Smooth muscle cell (in vitro differentiated cells): ENCODE measurements at regions not wholly inside any gene's neighbourhood (a gene's known extent, or its start where the extent isn't known, plus 50 kb on each side); places are given as distances from the start of the nearest gene placed in this dataset.

Experiments
- DNase-seq: peaks from one replicate; lab custom pipeline; 2025; ENCODE audit not compliant: unreplicated experiment; lab: John Stamatoyannopoulos, UW
- H2AFZ ChIP-seq: fragments of 200-600 bp; sonication (generic); 2 replicates; pipeline ENCODE4 v1.6.0; 2016; ENCODE audit warnings: antibody characterized with exemption, low read depth, mild to moderate bottlenecking
- H3F3A ChIP-seq: fragments of 200-600 bp; sonication (generic); 2 replicates; pipeline ENCODE4 v1.6.0; 2017; ENCODE audit warnings: antibody characterized with exemption, low read depth
- H3K27ac ChIP-seq: fragments of 200-600 bp; sonication (generic); 2 replicates; pipeline ENCODE4 v1.5.1; 2016; ENCODE audit warnings: low read depth, mild to moderate bottlenecking
- H3K27me3 ChIP-seq: fragments of 200-600 bp; sonication (generic); 2 replicates; pipeline ENCODE4 v1.6.1; 2016; ENCODE audit warnings: low read depth, mild to moderate bottlenecking
- H3K36me3 ChIP-seq: fragments of 200-600 bp; sonication (generic); 2 replicates; pipeline ENCODE4 v1.5.1; 2016; ENCODE audit warnings: low read depth
- H3K4me1 ChIP-seq: fragments of 200-600 bp; sonication (generic); 2 replicates; pipeline ENCODE4 v1.5.1; 2016; ENCODE audit warnings: low read depth
- H3K4me2 ChIP-seq: fragments of 200-600 bp; sonication (generic); 2 replicates; pipeline ENCODE4 v1.6.0; 2016; ENCODE audit warnings: mild to moderate bottlenecking
- H3K4me3 ChIP-seq: fragments of 200-600 bp; sonication (generic); 2 replicates; pipeline ENCODE4 v1.5.1; 2016; ENCODE audit warnings: mild to moderate bottlenecking
- H3K79me2 ChIP-seq: fragments of 200-600 bp; sonication (generic); 2 replicates; pipeline ENCODE4 v1.6.0; 2016; ENCODE audit warnings: low read depth, mild to moderate bottlenecking
- H3K9ac ChIP-seq: fragments of 200-600 bp; sonication (generic); 2 replicates; pipeline ENCODE4 v1.6.0; 2016; ENCODE audit warnings: low read depth
- H3K9me3 ChIP-seq: fragments of 200-600 bp; sonication (generic); replicated peaks from 2 replicates; pipeline ENCODE4 v1.5.1; 2016; ENCODE audit warnings: low read depth
- H4K20me1 ChIP-seq: fragments of 200-600 bp; sonication (generic); 2 replicates; pipeline ENCODE4 v1.6.0; 2016; ENCODE audit warnings: low read depth
- WGBS: methylation state at CpG from one replicate; pipeline ENCODE4 v1.1.7; 2016; ENCODE audit warnings: low lambda C conversion rate; 5-methylcytosine and 5-hydroxymethylcytosine counted together
- TF ChIP-seq, protein P1 (sequence below): fragments of 200-600 bp; sonication (generic); IDR thresholded peaks from 2 replicates; pipeline ENCODE4 v1.5.1; 2017; ENCODE audit warnings: borderline replicate concordance, mild to moderate bottlenecking, antibody characterized with exemption; ENCODE audit not compliant: insufficient read depth, poor library complexity, severe bottlenecking

- no peaks in the 10 kb centered on the region for H3K9me3 ChIP-seq
- no peak overlapping the region for H3K4me2 ChIP-seq
- no peak overlapping the region for H3K9ac ChIP-seq
- no peak for DNase-seq
- no peak overlapping the region for H3K27ac ChIP-seq
- H3K79me2 ChIP-seq, result no peaks in the 10 kb centered on the region
- H3F3A ChIP-seq, result no peaks in the 10 kb centered on the region
- 93% methylated on average over 5 of the region's 5 CpGs for WGBS
- H3K4me1 ChIP-seq, result no peaks in the 10 kb centered on the region
- TF ChIP-seq, protein P1, sequence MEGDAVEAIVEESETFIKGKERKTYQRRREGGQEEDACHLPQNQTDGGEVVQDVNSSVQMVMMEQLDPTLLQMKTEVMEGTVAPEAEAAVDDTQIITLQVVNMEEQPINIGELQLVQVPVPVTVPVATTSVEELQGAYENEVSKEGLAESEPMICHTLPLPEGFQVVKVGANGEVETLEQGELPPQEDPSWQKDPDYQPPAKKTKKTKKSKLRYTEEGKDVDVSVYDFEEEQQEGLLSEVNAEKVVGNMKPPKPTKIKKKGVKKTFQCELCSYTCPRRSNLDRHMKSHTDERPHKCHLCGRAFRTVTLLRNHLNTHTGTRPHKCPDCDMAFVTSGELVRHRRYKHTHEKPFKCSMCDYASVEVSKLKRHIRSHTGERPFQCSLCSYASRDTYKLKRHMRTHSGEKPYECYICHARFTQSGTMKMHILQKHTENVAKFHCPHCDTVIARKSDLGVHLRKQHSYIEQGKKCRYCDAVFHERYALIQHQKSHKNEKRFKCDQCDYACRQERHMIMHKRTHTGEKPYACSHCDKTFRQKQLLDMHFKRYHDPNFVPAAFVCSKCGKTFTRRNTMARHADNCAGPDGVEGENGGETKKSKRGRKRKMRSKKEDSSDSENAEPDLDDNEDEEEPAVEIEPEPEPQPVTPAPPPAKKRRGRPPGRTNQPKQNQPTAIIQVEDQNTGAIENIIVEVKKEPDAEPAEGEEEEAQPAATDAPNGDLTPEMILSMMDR, result no peak
- no peaks in the 10 kb centered on the region for H4K20me1 ChIP-seq
- no peaks in the 10 kb centered on the region for H3K27me3 ChIP-seq
- H3K36me3 ChIP-seq, result no peaks in the 10 kb centered on the region
- H2AFZ ChIP-seq, result no peak overlapping the region
- no peak overlapping the region for H3K4me3 ChIP-seq
Measured at GRCh38 chr3:177312491-177312890, 115.2 kb upstream of the TBL1XR1 start.

DNA sequence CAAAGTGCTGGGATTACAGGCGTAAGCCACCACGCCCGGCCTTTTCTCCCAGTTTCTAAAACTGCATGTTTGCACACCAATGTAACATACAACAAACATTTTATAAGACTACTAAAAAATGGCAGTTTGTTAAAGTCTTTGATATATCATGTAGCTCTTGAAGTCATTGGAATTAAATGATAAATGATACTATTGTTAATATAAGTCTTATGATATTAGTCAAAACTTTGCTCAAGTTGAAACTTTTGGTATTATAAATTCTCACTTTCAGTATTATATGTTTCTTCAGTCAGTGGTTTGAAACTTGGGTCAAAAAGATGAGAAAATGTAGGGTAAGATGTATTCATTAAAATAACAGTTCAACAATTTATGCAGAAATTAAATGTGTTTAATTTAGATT, 117.6 kb upstream of the TBL1XR1 start:
- no peak overlapping the region for H3K4me3 ChIP-seq
- H4K20me1 ChIP-seq, result no peaks in the 10 kb centered on the region
- no peaks in the 10 kb centered on the region for H3K79me2 ChIP-seq
- no peak overlapping the region for H3K27ac ChIP-seq
- DNase-seq, result no peak
- H3K36me3 ChIP-seq, result no peaks in the 10 kb centered on the region
- H3K9ac ChIP-seq, result no peak overlapping the region
- H3F3A ChIP-seq, result no peaks in the 10 kb centered on the region
- H2AFZ ChIP-seq, result no peak overlapping the region
- TF ChIP-seq, protein P1, result no peak
- WGBS, result 100% methylated on average over 3 of the region's 3 CpGs
- H3K27me3 ChIP-seq, result no peaks in the 10 kb centered on the region
- no peak overlapping the region for H3K4me2 ChIP-seq
- H3K9me3 ChIP-seq, result no peaks in the 10 kb centered on the region
- no peaks in the 10 kb centered on the region for H3K4me1 ChIP-seq

DNA sequence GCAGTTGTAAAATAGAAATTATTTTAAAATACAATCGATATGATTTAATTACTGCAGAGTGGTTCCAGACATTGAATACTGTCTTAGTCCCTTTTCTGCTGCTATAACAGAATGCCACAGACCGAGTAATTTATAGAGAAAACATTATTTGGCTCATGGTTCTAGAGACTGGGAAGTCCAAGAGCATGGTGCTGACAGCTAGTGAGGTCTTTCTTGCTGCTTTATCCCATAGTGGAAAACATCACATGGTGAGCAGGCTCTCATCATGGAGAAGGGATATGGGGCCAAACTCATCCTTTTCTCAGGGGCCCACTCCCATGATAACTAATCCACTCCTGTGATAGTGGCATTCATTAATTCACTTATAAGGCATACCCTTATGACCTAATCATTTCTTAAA, 120.0 kb upstream of the TBL1XR1 start:
- Histone ChIP-seq H2AFZ (no peak overlapping the region), H3K36me3 (no peaks in the 10 kb centered on the region), H3K27ac (no peak overlapping the region), H3K9me3 (no peaks in the 10 kb centered on the region), H3K4me3 (no peak overlapping the region), H3K79me2 (no peaks in the 10 kb centered on the region), H3K27me3 (no peaks in the 10 kb centered on the region), H3K4me2 (no peak overlapping the region), H3F3A (no peaks in the 10 kb centered on the region), H3K4me1 (no peaks in the 10 kb centered on the region), H4K20me1 (no peaks in the 10 kb centered on the region), H3K9ac (no peak overlapping the region)
- no peak for DNase-seq
- TF ChIP-seq, protein P1, result no peak
- WGBS, result 91% methylated on average over 2 of the region's 2 CpGs

- no peaks in the 10 kb centered on the region for H3K4me1 ChIP-seq
- no peak overlapping the region for H2AFZ ChIP-seq
- H3K9me3 ChIP-seq, result no peaks in the 10 kb centered on the region
- H3K79me2 ChIP-seq, result no peaks in the 10 kb centered on the region
- no peaks in the 10 kb centered on the region for H3F3A ChIP-seq
- no peaks in the 10 kb centered on the region for H3K36me3 ChIP-seq
- WGBS, result 95% methylated on average over 1 of the region's 1 CpG
- no peak overlapping the region for H3K9ac ChIP-seq
- no peaks in the 10 kb centered on the region for H3K27me3 ChIP-seq
- no peak for DNase-seq
- H3K4me2 ChIP-seq, result no peak overlapping the region
- TF ChIP-seq, protein P1, result no peak
- no peak overlapping the region for H3K4me3 ChIP-seq
- H4K20me1 ChIP-seq, result no peaks in the 10 kb centered on the region
- no peak overlapping the region for H3K27ac ChIP-seq
Measured at GRCh38 chr3:177318559-177318958, 121.3 kb upstream of the TBL1XR1 start.
